ENCODE measurements at regions not wholly inside any gene's neighbourhood (a gene's known extent, or its start where the extent isn't known, plus 50 kb on each side); places are given as distances from the start of the nearest gene placed in this dataset.

DNA sequence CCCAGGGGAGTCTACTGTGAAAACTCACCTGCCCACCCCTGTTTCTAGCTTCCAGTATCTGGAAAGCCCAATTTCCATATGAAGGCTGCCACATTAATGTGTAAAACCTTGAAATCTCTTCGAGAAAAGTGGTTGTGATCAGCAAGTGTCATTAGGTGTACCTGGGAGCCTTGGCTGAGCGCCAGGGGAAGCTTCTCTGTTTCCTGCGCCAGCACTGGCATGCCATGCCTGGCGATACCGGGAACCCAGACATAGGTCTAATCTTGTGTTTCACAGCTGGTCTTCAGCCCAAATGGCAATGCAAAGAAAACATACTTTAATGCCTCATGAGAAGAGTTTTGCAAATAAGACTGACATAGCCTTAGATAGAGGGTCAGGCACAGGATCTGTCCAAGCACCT is 101.6 kb downstream of the TENT4A start (continued):
- TF ChIP-seq CTBP2 (IDR thresholded peaks at IDR 0.05; ENCODE audit: borderline replicate concordance, insufficient read depth, insufficient read length, low read length), result no peak
- no peak for TF ChIP-seq SUZ12 (IDR thresholded peaks at IDR 0.05; ENCODE audit: low read length)
- TF ChIP-seq EGR1 (IDR thresholded peaks at IDR 0.05; ENCODE audit: borderline replicate concordance, low read depth, low read length), result no peak

Data from H1 (cell line).